ENCODE measurements at regions not wholly inside any gene's neighbourhood (a gene's known extent, or its start where the extent isn't known, plus 50 kb on each side); places are given as distances from the start of the nearest gene placed in this dataset.

- DNase-seq (ENCODE audit: extremely low spot score, unreplicated experiment), result no peak
- Mint-ChIP-seq H3K9me3 (ENCODE audit: unreplicated experiment) (peaks cover under 1% of the 10 kb centered on the region), H3K4me1 (ENCODE audit: unreplicated experiment) (peaks cover 14% of the 10 kb centered on the region), H3K27ac (ENCODE audit: unreplicated experiment) (no peak overlapping the region), H3K27me3 (ENCODE audit: unreplicated experiment) (no peaks in the 10 kb centered on the region), H3K4me3 (ENCODE audit: unreplicated experiment) (no peak overlapping the region), H3K36me3 (ENCODE audit: unreplicated experiment) (no peaks in the 10 kb centered on the region)
- TF ChIP-seq CTCF (IDR thresholded peaks at IDR 0.05), result no peak
Measured at GRCh38 chr4:179585761-179586160, 2143.5 kb upstream of the AGA start.

- H3K27ac Mint-ChIP-seq (ENCODE audit: unreplicated experiment), result no peak overlapping the region
- H3K4me1 Mint-ChIP-seq (ENCODE audit: unreplicated experiment), result peaks cover 15% of the 10 kb centered on the region
- no peaks in the 10 kb centered on the region for H3K36me3 Mint-ChIP-seq (ENCODE audit: unreplicated experiment)
- DNase-seq (ENCODE audit: extremely low spot score, unreplicated experiment), result no peak
- peaks cover 7% of the 10 kb centered on the region for H3K9me3 Mint-ChIP-seq (ENCODE audit: unreplicated experiment)
- no peaks in the 10 kb centered on the region for H3K27me3 Mint-ChIP-seq (ENCODE audit: unreplicated experiment)
- no peak for TF ChIP-seq CTCF (IDR thresholded peaks at IDR 0.05)
- H3K4me3 Mint-ChIP-seq (ENCODE audit: unreplicated experiment), result no peak overlapping the region
Measured at GRCh38 chr4:179586460-179586859, 2144.2 kb upstream of the AGA start.

GRCh38 chr4:179595671-179596410 is 2153.6 kb upstream of the AGA start:
- Mint-ChIP-seq H3K4me1 (ENCODE audit: unreplicated experiment) (peaks cover 11% of the 10 kb centered on the region), H3K27ac (ENCODE audit: unreplicated experiment) (no peak overlapping the region), H3K36me3 (ENCODE audit: unreplicated experiment) (no peaks in the 10 kb centered on the region), H3K27me3 (ENCODE audit: unreplicated experiment) (no peaks in the 10 kb centered on the region), H3K9me3 (ENCODE audit: unreplicated experiment) (peaks cover 8% of the 10 kb centered on the region), H3K4me3 (ENCODE audit: unreplicated experiment) (no peak overlapping the region)
- TF ChIP-seq CTCF (IDR thresholded peaks at IDR 0.05), result no peak
- no peak for DNase-seq (ENCODE audit: extremely low spot score, unreplicated experiment)

- no peaks in the 10 kb centered on the region for H3K27me3 Mint-ChIP-seq (ENCODE audit: unreplicated experiment)
- no peak for TF ChIP-seq CTCF (IDR thresholded peaks at IDR 0.05)
- DNase-seq (ENCODE audit: extremely low spot score, unreplicated experiment), result no peak
Measured at GRCh38 chr4:179596621-179597020, 2154.4 kb upstream of the AGA start.

GRCh38 chr4:179597301-179597700 is 2155.1 kb upstream of the AGA start:
- no peaks in the 10 kb centered on the region for H3K9me3 Mint-ChIP-seq (ENCODE audit: unreplicated experiment)
- H3K27me3 Mint-ChIP-seq (ENCODE audit: unreplicated experiment), result no peaks in the 10 kb centered on the region
- no peak for TF ChIP-seq CTCF (IDR thresholded peaks at IDR 0.05)
- no peaks in the 10 kb centered on the region for H3K36me3 Mint-ChIP-seq (ENCODE audit: unreplicated experiment)
- no peak overlapping the region for H3K4me3 Mint-ChIP-seq (ENCODE audit: unreplicated experiment)
- DNase-seq (ENCODE audit: extremely low spot score, unreplicated experiment), result no peak
- no peak overlapping the region for H3K27ac Mint-ChIP-seq (ENCODE audit: unreplicated experiment)
- H3K4me1 Mint-ChIP-seq (ENCODE audit: unreplicated experiment), result peaks cover 7% of the 10 kb centered on the region

More at GRCh38 chr4:179596621-179597020, 2154.4 kb upstream of the AGA start:
- Mint-ChIP-seq H3K4me3 (ENCODE audit: unreplicated experiment) (no peak overlapping the region), H3K27ac (ENCODE audit: unreplicated experiment) (no peak overlapping the region), H3K4me1 (ENCODE audit: unreplicated experiment) (peaks cover 9% of the 10 kb centered on the region), H3K9me3 (ENCODE audit: unreplicated experiment) (peaks cover under 1% of the 10 kb centered on the region), H3K36me3 (ENCODE audit: unreplicated experiment) (no peaks in the 10 kb centered on the region)

All from osteocyte (in vitro differentiated cells).